ENCODE measurements at regions not wholly inside any gene's neighbourhood (a gene's known extent, or its start where the extent isn't known, plus 50 kb on each side); places are given as distances from the start of the nearest gene placed in this dataset.

DNA sequence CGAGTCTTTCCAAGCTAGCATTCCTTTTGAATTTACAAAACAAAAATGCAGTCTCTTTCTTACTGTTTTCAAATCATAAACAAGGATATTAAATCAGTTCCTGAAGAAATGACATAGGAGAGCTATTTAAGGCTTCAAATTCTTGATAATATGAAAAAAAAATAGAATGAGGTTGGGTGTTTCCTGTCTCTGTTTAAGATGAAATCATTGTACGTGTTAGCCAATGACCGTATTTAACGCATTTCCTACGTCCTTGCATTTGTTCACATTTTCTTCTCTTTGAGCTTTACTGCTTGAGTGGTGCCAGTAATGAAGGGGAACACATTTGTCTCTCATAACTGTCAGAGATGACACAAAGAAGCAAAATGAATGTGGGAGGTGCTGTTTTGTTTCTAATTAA, 821.3 kb downstream of the DIAPH3 start:
- Histone ChIP-seq H3K27ac (ENCODE audit: low read length) (no peak overlapping the region), H3F3A (ENCODE audit: low read length, unreplicated experiment) (no peaks in the 10 kb centered on the region), H3K9ac (ENCODE audit: low read length) (no peak overlapping the region), H3K9me2 (replicated peaks; ENCODE audit: low read length) (no peaks in the 10 kb centered on the region), H3K4me1 (ENCODE audit: insufficient read depth, low read length) (no peaks in the 10 kb centered on the region), H3K27me3 (ENCODE audit: low read length) (peaks cover 31% of the 10 kb centered on the region), H3K79me2 (ENCODE audit: low read length) (no peaks in the 10 kb centered on the region), H3K4me3 (ENCODE audit: low read length) (no peak overlapping the region), H3K4me2 (ENCODE audit: low read length) (no peak overlapping the region), H4K20me1 (ENCODE audit: low read length) (no peaks in the 10 kb centered on the region), H3K36me3 (ENCODE audit: low read depth, low read length) (no peaks in the 10 kb centered on the region), H2AFZ (ENCODE audit: low read length) (no peak overlapping the region), H3K9me3 (ENCODE audit: low read length) (no peaks in the 10 kb centered on the region)
- TF ChIP-seq, protein P1, sequence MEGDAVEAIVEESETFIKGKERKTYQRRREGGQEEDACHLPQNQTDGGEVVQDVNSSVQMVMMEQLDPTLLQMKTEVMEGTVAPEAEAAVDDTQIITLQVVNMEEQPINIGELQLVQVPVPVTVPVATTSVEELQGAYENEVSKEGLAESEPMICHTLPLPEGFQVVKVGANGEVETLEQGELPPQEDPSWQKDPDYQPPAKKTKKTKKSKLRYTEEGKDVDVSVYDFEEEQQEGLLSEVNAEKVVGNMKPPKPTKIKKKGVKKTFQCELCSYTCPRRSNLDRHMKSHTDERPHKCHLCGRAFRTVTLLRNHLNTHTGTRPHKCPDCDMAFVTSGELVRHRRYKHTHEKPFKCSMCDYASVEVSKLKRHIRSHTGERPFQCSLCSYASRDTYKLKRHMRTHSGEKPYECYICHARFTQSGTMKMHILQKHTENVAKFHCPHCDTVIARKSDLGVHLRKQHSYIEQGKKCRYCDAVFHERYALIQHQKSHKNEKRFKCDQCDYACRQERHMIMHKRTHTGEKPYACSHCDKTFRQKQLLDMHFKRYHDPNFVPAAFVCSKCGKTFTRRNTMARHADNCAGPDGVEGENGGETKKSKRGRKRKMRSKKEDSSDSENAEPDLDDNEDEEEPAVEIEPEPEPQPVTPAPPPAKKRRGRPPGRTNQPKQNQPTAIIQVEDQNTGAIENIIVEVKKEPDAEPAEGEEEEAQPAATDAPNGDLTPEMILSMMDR (conservative IDR thresholded peaks at IDR 0.05; ENCODE audit: low read depth, low read length) = no peak
- no peak for TF ChIP-seq EZH2phosphoT487 (IDR thresholded peaks at IDR 0.05; ENCODE audit: borderline replicate concordance, low read length)
- TF ChIP-seq EZH2 (IDR thresholded peaks at IDR 0.05; ENCODE audit: low read length, unreplicated experiment) = no peak
- no TSS peak for BruUV-seq (replicated peaks)
- DNase-seq = no peak
- intact Hi-C loops (cut with micrococcal nuclease) = no loop called here
- POLR2A ChIA-PET (ENCODE audit: unreplicated experiment) = no interaction called here
- no peak for ATAC-seq
- CTCF ChIA-PET = no interaction called here

DNA sequence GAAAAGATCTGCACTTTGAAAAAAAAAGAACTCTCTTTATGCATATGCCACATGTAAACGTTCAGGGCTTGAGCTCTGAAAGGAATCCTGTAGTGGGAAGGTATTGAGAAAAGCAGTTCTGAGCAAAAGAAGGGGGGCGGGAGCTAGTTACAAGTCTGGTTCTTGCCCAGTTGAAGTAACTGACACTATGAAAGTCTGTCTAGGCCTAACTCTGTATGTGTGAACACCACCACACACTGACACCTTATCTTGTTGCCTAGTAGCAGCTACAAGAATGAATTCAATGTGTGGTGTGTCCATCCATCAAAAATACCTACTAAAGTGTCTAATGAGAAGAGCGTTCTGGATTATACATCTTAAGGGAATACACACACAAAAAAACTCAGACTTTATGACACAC, 820.6 kb downstream of the DIAPH3 start:
- no peaks in the 10 kb centered on the region for H3F3A ChIP-seq (ENCODE audit: low read length, unreplicated experiment)
- no peak overlapping the region for H3K4me2 ChIP-seq (ENCODE audit: low read length)
- TF ChIP-seq EZH2 (IDR thresholded peaks at IDR 0.05; ENCODE audit: low read length, unreplicated experiment) (no peak), EZH2phosphoT487 (IDR thresholded peaks at IDR 0.05; ENCODE audit: borderline replicate concordance, low read length) (no peak)
- TF ChIP-seq, protein P1 (conservative IDR thresholded peaks at IDR 0.05; ENCODE audit: low read depth, low read length) = no peak
- H3K4me3 ChIP-seq (ENCODE audit: low read length) = no peak overlapping the region
- H3K9me3 ChIP-seq (ENCODE audit: low read length) = no peaks in the 10 kb centered on the region
- no peaks in the 10 kb centered on the region for H3K36me3 ChIP-seq (ENCODE audit: low read depth, low read length)
- H3K9me2 ChIP-seq (replicated peaks; ENCODE audit: low read length) = no peaks in the 10 kb centered on the region
- ChIA-PET POLR2A (ENCODE audit: unreplicated experiment) (no interaction called here), CTCF (no interaction called here)
- DNase-seq = no peak
- peaks cover 31% of the 10 kb centered on the region for H3K27me3 ChIP-seq (ENCODE audit: low read length)
- H4K20me1 ChIP-seq (ENCODE audit: low read length) = no peaks in the 10 kb centered on the region
- no peak overlapping the region for H2AFZ ChIP-seq (ENCODE audit: low read length)
- intact Hi-C loops (cut with micrococcal nuclease) = no loop called here
- ATAC-seq = no peak
- BruUV-seq (replicated peaks) = no TSS peak
- no peaks in the 10 kb centered on the region for H3K4me1 ChIP-seq (ENCODE audit: insufficient read depth, low read length)
- no peak overlapping the region for H3K27ac ChIP-seq (ENCODE audit: low read length)
- no peak overlapping the region for H3K9ac ChIP-seq (ENCODE audit: low read length)
- H3K79me2 ChIP-seq (ENCODE audit: low read length) = no peaks in the 10 kb centered on the region

DNA sequence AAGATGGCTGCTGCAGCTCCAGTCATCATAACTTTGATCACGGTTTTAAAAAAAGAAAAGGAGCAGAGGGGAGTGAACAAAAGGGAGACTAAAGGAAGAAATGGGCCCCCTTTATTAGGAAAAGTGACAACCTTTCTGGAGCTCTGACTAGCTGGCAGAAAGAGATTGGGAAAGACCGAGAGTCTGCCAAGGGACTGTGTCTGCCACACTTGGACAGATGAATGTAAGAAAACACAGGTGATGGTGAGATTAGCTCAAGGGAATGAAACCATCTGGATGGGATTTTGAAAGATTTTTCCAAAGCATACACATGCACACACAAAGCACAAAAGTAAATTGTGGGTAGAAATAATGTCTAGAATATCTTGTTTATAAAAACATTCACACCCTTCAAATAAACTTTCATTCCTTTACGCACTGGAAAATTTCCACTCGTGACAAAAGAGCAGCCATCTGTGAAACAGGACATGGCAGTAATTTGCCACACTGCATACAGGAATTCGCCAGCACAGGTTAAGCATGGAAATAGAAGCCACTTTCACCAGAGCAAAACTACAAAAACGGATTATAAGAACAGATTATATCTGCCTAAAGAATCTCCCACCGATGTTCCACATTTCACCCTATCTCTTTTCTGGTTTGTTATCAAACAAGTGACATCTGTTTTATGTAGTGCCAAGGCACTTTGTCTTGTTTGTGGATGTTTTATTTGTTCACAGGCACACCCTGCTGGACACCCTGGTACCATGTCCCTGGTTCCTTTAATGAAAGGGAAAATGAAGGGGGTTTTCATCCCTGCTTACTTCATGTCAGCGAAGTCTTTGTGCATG, 819.5 kb downstream of the DIAPH3 start:
- no peak overlapping the region for H3K4me2 ChIP-seq (ENCODE audit: low read length)
- ChIA-PET CTCF (no interaction called here), POLR2A (ENCODE audit: unreplicated experiment) (no interaction called here)
- TF ChIP-seq, protein P1 (conservative IDR thresholded peaks at IDR 0.05; ENCODE audit: low read depth, low read length) = no peak
- no peak for TF ChIP-seq EZH2 (IDR thresholded peaks at IDR 0.05; ENCODE audit: low read length, unreplicated experiment)
- no peak for TF ChIP-seq EZH2phosphoT487 (IDR thresholded peaks at IDR 0.05; ENCODE audit: borderline replicate concordance, low read length)
- no peak for ATAC-seq
- H2AFZ ChIP-seq (ENCODE audit: low read length) = no peak overlapping the region
- peaks cover 38% of the 10 kb centered on the region for H3K27me3 ChIP-seq (ENCODE audit: low read length)
- no peak for DNase-seq
- no peaks in the 10 kb centered on the region for H4K20me1 ChIP-seq (ENCODE audit: low read length)
- intact Hi-C loops (cut with micrococcal nuclease) = no loop called here
- no peaks in the 10 kb centered on the region for H3K9me2 ChIP-seq (replicated peaks; ENCODE audit: low read length)
- no peak overlapping the region for H3K4me3 ChIP-seq (ENCODE audit: low read length)
- H3K36me3 ChIP-seq (ENCODE audit: low read depth, low read length) = no peaks in the 10 kb centered on the region
- H3K27ac ChIP-seq (ENCODE audit: low read length) = no peak overlapping the region
- H3F3A ChIP-seq (ENCODE audit: low read length, unreplicated experiment) = no peaks in the 10 kb centered on the region
- no peaks in the 10 kb centered on the region for H3K9me3 ChIP-seq (ENCODE audit: low read length)
- no peak overlapping the region for H3K9ac ChIP-seq (ENCODE audit: low read length)
- no TSS peak for BruUV-seq (replicated peaks)
- H3K4me1 ChIP-seq (ENCODE audit: insufficient read depth, low read length) = no peaks in the 10 kb centered on the region
- H3K79me2 ChIP-seq (ENCODE audit: low read length) = no peaks in the 10 kb centered on the region
